SW 1271 (cell line): ENCODE measurements at regions not wholly inside any gene's neighbourhood (a gene's known extent, or its start where the extent isn't known, plus 50 kb on each side); places are given as distances from the start of the nearest gene placed in this dataset.
"Not testable (repeated sequence)": the region's sequence is repeated elsewhere in the genome, so short reads cannot be mapped to it uniquely, and the experiment has no call there.

ENCODE experiments used
- DNase-seq, 2 experiments: peaks; one replicate each; lab custom pipeline; 2025; lab: John Stamatoyannopoulos, UW

GRCh38 chr6:9308284-9308683 lies 872.9 kb upstream of the SLC35B3 start:
- no peak for DNase-seq

GRCh38 chr6:9307786-9308185 lies 872.4 kb upstream of the SLC35B3 start:
- no peak for DNase-seq

DNA sequence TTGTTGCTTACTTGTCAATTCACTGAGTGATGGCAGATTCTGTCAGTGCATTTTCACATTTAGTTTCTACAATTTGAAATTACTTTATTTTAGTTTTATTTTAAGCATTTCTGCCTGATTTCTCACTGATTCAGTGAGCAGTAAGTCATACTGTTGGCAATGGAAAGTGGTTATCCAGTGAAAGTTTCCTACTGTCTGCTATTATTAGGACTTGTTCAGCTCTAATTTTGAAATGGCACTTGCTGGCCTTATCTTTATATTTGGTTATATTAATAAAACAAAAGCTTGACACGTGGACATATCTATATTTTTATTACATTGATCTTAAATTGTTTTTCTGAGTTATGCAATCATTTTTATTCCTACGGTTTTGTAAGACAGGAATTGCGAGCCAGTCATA lies 871.8 kb upstream of the SLC35B3 start:
- DNase-seq = no peak

DNA sequence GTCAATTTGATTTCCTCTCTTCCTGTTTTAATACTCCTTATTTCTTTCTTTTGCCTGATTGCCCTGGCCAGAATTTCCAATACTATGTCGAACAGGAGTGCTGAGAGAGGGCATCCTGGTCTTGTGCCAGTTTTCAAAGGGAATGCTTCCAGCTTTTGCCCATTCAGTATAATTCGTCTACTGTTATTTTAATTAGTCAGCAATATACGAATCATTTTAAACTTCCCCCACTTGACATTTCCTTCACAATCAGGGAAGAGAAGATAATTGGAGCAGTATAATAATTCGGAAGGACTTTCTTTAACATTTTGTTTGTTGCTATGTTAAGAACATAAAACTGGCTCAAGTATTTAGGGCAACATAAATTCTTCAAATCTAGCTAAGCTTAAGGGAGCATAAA lies 860.3 kb upstream of the SLC35B3 start:
- DNase-seq = no peak

DNA sequence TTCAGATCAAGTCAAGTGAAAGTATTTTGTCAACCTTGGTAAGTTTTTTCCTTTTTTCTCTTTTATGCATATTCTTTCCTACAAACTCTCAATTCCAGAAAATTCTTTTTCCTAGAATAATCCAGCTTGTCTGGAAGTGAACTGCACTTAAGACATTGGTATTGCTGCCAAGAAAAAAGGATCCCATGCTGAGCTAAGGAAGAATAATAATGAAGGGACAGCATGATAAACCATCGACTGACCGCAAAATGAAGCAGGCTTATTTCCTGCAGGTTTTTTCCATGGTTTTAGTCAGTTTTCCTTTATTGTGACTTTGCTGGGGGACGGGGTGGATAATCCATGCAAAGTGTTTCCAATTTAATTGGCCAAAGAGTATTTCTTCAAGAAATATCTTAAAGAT lies 857.6 kb upstream of the SLC35B3 start:
- DNase-seq = no peak

- not testable (repeated sequence) for DNase-seq
Measured at GRCh38 chr6:9290342-9290741, 855.0 kb upstream of the SLC35B3 start.

DNA sequence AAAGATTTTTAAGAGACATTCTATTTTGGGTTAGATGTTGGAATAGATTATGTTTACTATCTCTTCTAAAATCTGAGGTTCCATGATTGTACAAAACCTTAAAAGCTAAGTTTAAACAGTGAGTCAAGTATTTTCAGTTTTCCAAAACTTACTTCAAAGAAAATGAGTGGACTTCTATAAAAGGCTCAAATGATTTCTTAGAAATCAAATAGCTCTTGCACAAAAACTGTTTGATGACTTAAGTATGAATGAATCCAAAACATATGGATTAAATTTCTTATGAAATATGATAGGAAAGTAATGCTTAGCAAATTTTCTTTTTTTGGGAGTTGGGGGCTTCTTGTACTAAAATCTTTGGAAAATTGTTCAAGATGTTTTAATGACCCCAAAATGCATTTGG lies 837.3 kb upstream of the SLC35B3 start:
- no peak for DNase-seq

GRCh38 chr6:9266741-9267140 lies 831.4 kb upstream of the SLC35B3 start:
- no peak for DNase-seq

GRCh38 chr6:9257215-9257614 lies 821.9 kb upstream of the SLC35B3 start:
- no peak for DNase-seq

GRCh38 chr6:9254251-9254650 lies 818.9 kb upstream of the SLC35B3 start:
- DNase-seq = no peak

DNA sequence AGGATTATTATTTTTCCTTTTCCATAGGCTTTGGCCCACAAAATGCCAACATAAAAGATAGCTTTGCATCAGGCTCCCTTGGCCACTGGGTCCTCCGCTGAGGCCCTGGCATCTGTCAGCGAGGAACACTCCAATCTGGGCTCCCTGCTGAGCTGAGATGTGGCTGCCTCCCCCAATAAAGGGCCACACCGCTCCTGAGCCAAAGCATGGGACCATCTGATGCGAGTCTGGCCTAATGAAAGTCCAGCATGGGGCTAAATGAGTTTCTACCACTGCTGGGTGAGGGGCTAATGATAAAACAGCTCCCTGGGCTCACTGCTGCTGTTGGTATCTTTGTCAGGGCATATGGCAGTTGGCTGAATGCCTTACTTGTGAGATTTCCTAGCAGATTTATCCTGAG lies 817.5 kb upstream of the SLC35B3 start:
- DNase-seq = no peak

DNA sequence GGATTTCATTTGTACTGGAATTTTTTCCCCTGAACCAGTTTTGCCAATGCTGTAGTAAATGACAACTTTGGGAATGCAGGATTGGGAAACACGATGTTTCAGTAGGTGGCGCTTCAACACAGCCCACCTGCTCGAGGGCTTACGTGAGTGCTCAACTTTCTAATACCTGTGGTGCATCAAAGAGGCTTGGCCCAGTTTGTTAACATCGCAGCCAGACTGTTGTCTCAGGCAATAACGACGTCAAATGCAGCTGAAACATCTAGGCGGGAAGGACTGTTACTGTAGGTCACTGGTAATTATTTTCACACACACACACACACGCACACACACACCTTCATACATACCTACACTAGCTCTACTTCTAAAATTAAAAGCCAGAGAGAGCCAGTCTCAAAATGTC lies 815.5 kb upstream of the SLC35B3 start:
- peak in 1 of 2 experiments; percentile 63 for DNase-seq

- no peak for DNase-seq
Measured at GRCh38 chr6:9248133-9248532, 812.8 kb upstream of the SLC35B3 start.

GRCh38 chr6:9240861-9241260 lies 805.5 kb upstream of the SLC35B3 start:
- DNase-seq = no peak

DNA sequence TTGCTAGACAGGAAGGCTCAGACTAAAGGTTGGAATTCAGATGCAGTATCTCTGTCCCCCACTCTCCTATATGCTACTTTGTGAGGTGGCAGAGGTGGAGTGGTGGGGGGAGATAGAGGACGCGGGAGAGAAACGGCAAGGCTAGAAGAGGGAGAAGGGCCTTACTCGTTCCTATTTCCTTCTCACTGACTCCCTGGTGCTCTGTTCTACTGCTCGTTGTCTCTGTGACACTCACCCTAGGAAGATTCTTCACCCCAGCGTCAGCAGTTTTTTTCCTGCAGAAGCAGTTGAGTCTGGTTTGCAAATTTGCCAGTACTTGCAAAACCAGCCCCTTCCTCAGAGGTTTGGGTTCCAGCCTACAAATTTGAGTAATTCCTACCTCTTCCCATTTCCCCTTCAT lies 801.1 kb upstream of the SLC35B3 start:
- no peak for DNase-seq

DNA sequence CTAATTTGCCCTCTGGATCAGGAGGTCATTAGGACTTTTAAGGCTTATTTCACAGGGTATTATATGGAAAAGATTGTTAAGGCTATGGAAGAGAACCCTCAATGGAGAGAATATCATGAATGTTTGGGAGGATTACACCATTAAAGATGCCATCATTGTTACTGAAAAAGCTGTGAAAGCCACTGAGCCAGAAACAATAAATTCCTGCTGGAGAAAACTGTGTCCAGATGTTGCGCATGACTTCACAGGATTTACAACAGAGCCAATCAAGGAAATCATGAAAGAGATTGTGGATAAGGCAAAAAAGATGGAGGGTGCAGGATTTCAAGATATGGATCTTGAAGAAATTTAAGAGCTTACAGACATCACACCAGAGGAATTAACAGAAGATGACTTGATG lies 798.3 kb upstream of the SLC35B3 start:
- no peak for DNase-seq

GRCh38 chr6:9233226-9233625 lies 797.9 kb upstream of the SLC35B3 start:
- DNase-seq = no peak

GRCh38 chr6:9225441-9225871 lies 790.1 kb upstream of the SLC35B3 start:
- no peak for DNase-seq

- DNase-seq = no peak
Measured at GRCh38 chr6:9224539-9224938, 789.2 kb upstream of the SLC35B3 start.

- DNase-seq = not testable (repeated sequence)
Measured at GRCh38 chr6:9213717-9214116, 778.4 kb upstream of the SLC35B3 start.

DNA sequence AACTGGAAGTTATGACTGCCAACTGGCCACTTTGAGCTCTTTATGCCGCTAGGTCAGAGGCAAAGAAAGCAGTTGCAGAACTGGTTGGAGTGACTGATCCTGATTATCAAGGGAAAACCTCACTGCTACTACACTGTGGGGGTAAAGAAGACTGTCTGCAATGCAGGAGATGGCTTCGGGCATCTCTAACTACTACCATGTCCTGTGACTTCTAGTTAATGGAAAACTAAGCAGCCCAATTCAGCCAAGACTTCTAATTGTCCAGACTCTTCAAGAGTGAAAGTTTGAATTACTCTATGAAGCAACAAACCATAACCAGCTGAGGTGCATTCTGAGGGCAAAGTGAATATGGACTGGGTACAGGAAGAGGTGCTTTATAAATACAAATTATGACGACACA lies 773.6 kb upstream of the SLC35B3 start:
- DNase-seq = no peak

- no peak for DNase-seq
Measured at GRCh38 chr6:9205645-9206044, 770.3 kb upstream of the SLC35B3 start.

GRCh38 chr6:9204171-9204570 lies 768.8 kb upstream of the SLC35B3 start:
- peak; percentile 22 to 79 for DNase-seq

DNA sequence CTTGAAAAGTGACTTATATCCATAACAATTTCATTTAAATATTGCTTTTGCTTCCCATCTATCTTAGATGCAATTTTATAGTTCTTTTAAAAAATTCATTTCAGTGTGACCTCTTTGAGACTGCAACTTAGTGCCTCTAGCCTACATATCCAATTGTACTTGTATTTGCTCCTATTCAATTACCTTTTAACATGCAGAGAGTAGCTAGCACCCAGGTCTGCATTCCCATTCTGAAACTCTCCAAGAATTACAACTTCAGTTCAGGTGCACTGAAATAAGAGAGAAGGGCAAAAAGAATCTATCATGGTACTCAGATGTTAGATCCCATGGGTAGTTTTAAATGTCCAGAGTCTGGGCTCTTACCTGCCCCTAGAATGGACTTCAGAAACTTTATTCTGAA lies 765.4 kb upstream of the SLC35B3 start:
- DNase-seq = no peak

DNA sequence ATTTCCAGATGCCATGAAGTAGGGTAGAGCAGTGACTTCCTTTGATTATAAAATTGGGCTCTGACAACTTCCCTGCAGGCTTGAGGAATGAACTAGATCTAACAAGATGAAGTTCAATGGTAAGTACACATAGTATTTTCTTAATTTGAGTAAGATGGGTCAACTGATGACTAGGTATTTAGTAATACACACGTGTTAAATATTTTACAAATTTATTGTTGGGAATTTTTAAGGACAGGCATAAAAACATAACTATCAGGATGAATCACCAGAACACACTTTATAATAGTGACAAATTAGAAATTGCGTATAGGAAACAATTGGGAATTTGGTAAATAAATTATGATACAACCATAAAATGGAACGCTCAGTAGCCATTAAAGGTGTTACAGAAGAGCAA lies 762.4 kb upstream of the SLC35B3 start:
- no peak for DNase-seq
